HepG2 (cell line): ENCODE measurements at regions not wholly inside any gene's neighbourhood (a gene's known extent, or its start where the extent isn't known, plus 50 kb on each side); places are given as distances from the start of the nearest gene placed in this dataset.

Source experiments
- E2F1 ChIP-seq: sonication (generic); formaldehyde crosslinking; IDR thresholded peaks from 2 replicates; pipeline ENCODE4 v1.5.0; 2020; ENCODE audit warnings: missing genetic modification reagents
- EEA1 ChIP-seq: sonication (generic); formaldehyde crosslinking; IDR thresholded peaks from 2 replicates; pipeline ENCODE4 v1.5.1; 2020; ENCODE audit warnings: mild to moderate bottlenecking, missing genetic modification reagents, borderline replicate concordance
- HOXA9 ChIP-seq: sonication (generic); formaldehyde crosslinking; IDR thresholded peaks from 2 replicates; pipeline ENCODE4 v1.8.1; 2022; ENCODE audit warnings: missing genetic modification reagents, mild to moderate bottlenecking, moderate library complexity, borderline replicate concordance
- KDM5A ChIP-seq: fragments of 200-600 bp; sonication (generic); IDR thresholded peaks from 2 replicates; pipeline ENCODE4 v1.7.0; 2018; ENCODE audit warnings: antibody characterized with exemption, mild to moderate bottlenecking, low read length, borderline replicate concordance
- KLF16 ChIP-seq, 2 experiments: sonication (generic) in 1 of 2; formaldehyde crosslinking in 1 of 2; IDR thresholded peaks; 2 replicates each; pipeline versions ENCODE4 v1.6.1 to v1.8.0; 2016 to 2023; ENCODE audit warnings: missing genetic modification reagents in 2 of 2, missing compliant biosample characterization in 1 of 2
- MAZ ChIP-seq, 2 experiments: sonication (generic) in 1 of 2; formaldehyde crosslinking in 1 of 2; IDR thresholded peaks; 2 replicates each; pipeline versions ENCODE4 v1.5.0 to v1.6.1; 2012 to 2020; ENCODE audit warnings: low read depth in 2 of 2, mild to moderate bottlenecking in 2 of 2, borderline replicate concordance in 1 of 2, improper control_type of control experiment in 1 of 2, low read length in 1 of 2, missing genetic modification reagents in 1 of 2, moderate library complexity in 1 of 2
- MBD4 ChIP-seq: IDR thresholded peaks from 2 replicates; pipeline ENCODE4 v1.6.1; 2012; ENCODE audit warnings: low read length, inconsistent platforms, borderline replicate concordance
- POLR2A ChIP-seq, 2 experiments: IDR thresholded peaks; 2 replicates each; pipeline ENCODE4 v1.6.1; 2011; ENCODE audit warnings: low read depth in 2 of 2, low read length in 2 of 2, mild to moderate bottlenecking in 1 of 2, moderate library complexity in 1 of 2; ENCODE audit not compliant: insufficient read depth in 1 of 2
- REST ChIP-seq, 2 experiments: IDR thresholded peaks; 2 replicates each; pipeline ENCODE4 v1.6.1; 2011 to 2012; ENCODE audit warnings: low read length in 2 of 2, borderline replicate concordance in 1 of 2, low read depth in 1 of 2, mild to moderate bottlenecking in 1 of 2, moderate library complexity in 1 of 2
- ZNF30 ChIP-seq: sonication (generic); formaldehyde crosslinking; IDR thresholded peaks from 2 replicates; pipeline ENCODE4 v1.5.0; 2020; ENCODE audit warnings: mild to moderate bottlenecking, missing genetic modification reagents
- TF ChIP-seq, protein P1 (sequence below): sonication (generic); formaldehyde crosslinking; IDR thresholded peaks from 2 replicates; pipeline ENCODE4 v1.5.0; 2020; ENCODE audit warnings: mild to moderate bottlenecking, missing genetic modification reagents, moderate library complexity

DNA sequence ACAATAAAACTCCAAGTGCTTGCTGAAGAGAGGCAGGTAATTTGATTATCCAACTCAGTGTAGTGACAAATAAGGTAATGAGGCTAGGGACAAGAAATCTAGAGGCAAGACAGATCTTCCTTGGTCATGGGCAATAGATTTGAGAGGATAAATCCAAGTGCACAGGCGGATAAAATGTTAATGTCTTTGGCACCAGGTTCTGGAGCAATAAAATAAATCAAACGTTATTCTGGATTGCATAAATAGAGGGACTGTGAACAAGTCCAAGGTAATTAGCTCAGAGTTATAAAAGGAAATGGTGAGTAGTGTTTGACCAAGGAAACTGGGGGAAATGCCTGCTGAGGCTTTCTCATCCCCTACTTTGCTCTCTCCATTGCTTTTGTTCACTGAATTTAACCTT lies 329.3 kb upstream of the PROX1 start:
- TF ChIP-seq POLR2A (IDR thresholded peaks at IDR 0.05; ENCODE audit: insufficient read depth in 1 of 2, low read depth in 2 of 2, low read length in 2 of 2) (no peak), EEA1 (CRISPR knock-in tag) (no peak), REST (IDR thresholded peaks at IDR 0.05; ENCODE audit: borderline replicate concordance in 1 of 2, low read depth in 1 of 2, low read length in 2 of 2) (no peak), ZNF30 (CRISPR knock-in tag) (no peak), MBD4 (no peak), E2F1 (CRISPR knock-in tag) (no peak), HOXA9 (CRISPR knock-in tag) (no peak), MAZ (IDR thresholded peaks at IDR 0.05; ENCODE audit: borderline replicate concordance, low read depth, low read length) (no peak), MAZ (CRISPR knock-in tag; IDR thresholded peaks at IDR 0.05; ENCODE audit: low read depth) (no peak), KLF16 (CRISPR knock-in tag; IDR thresholded peaks at IDR 0.05) (no peak), KDM5A (no peak)
- TF ChIP-seq, protein P1, sequence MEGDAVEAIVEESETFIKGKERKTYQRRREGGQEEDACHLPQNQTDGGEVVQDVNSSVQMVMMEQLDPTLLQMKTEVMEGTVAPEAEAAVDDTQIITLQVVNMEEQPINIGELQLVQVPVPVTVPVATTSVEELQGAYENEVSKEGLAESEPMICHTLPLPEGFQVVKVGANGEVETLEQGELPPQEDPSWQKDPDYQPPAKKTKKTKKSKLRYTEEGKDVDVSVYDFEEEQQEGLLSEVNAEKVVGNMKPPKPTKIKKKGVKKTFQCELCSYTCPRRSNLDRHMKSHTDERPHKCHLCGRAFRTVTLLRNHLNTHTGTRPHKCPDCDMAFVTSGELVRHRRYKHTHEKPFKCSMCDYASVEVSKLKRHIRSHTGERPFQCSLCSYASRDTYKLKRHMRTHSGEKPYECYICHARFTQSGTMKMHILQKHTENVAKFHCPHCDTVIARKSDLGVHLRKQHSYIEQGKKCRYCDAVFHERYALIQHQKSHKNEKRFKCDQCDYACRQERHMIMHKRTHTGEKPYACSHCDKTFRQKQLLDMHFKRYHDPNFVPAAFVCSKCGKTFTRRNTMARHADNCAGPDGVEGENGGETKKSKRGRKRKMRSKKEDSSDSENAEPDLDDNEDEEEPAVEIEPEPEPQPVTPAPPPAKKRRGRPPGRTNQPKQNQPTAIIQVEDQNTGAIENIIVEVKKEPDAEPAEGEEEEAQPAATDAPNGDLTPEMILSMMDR (CRISPR knock-in tag): no peak
